AG04449 (cell line): ENCODE measurements at regions not wholly inside any gene's neighbourhood (a gene's known extent, or its start where the extent isn't known, plus 50 kb on each side); places are given as distances from the start of the nearest gene placed in this dataset.
"Not testable (repeated sequence)": the region's sequence is repeated elsewhere in the genome, so short reads cannot be mapped to it uniquely, and the experiment has no call there.

Experiments
- CTCF ChIA-PET: fragments of 350-600 bp; formaldehyde crosslinking; extraction: SDS; loops from one replicate; lab custom pipeline; 2021; ENCODE audit warnings: antibody characterized with exemption; lab: Yijun Ruan, JAX
- POLR2A ChIA-PET: fragments of 400-600, 350-600 bp; formaldehyde crosslinking; extraction: SDS; loops from one replicate; lab custom pipeline; 2020; ENCODE audit warnings: antibody characterized with exemption, inconsistent platforms; lab: Yijun Ruan, JAX
- DNase-seq: peaks from one replicate; pipeline ENCODE4 v3.0.0-alpha.2; 2010; ENCODE audit warnings: low read depth, low spot score
- H3K4me3 ChIP-seq: 2 replicates; pipeline ENCODE4 v1.5.1; 2011; ENCODE audit warnings: low read depth, mild to moderate bottlenecking, control low read depth, low read length
- TF ChIP-seq, protein P1 (sequence below): IDR thresholded peaks from one replicate; pipeline ENCODE4 v1.5.1; 2011; ENCODE audit warnings: mild to moderate bottlenecking, moderate library complexity, low read length, control low read depth, inconsistent platforms; ENCODE audit not compliant: insufficient read depth; ENCODE audit errors: missing control alignments

DNA sequence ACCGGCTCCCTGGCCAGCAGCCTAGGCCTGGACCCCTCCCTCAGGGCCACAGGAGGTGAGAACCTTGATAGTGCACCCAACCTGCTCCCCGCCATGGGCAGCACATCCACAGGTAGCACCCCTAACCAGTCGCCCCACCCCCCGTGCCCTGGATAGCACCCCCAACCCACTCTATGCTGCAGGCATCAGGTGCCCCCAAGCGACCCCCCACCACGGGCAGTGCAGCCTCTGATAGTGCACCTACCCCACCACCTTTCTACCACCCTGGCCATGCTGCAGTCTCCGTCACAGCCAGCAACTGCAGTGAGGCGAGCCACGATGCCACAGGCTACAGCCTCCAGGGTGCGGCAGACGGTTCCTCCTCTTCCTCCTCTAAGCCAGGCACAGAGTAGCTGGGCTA is 55.6 kb downstream of the SOWAHC start:
- no peak for DNase-seq
- ChIA-PET POLR2A (no interaction called here), CTCF (no interaction called here)
- TF ChIP-seq, protein P1, sequence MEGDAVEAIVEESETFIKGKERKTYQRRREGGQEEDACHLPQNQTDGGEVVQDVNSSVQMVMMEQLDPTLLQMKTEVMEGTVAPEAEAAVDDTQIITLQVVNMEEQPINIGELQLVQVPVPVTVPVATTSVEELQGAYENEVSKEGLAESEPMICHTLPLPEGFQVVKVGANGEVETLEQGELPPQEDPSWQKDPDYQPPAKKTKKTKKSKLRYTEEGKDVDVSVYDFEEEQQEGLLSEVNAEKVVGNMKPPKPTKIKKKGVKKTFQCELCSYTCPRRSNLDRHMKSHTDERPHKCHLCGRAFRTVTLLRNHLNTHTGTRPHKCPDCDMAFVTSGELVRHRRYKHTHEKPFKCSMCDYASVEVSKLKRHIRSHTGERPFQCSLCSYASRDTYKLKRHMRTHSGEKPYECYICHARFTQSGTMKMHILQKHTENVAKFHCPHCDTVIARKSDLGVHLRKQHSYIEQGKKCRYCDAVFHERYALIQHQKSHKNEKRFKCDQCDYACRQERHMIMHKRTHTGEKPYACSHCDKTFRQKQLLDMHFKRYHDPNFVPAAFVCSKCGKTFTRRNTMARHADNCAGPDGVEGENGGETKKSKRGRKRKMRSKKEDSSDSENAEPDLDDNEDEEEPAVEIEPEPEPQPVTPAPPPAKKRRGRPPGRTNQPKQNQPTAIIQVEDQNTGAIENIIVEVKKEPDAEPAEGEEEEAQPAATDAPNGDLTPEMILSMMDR, result no peak
- H3K4me3 ChIP-seq, result no peak overlapping the region

DNA sequence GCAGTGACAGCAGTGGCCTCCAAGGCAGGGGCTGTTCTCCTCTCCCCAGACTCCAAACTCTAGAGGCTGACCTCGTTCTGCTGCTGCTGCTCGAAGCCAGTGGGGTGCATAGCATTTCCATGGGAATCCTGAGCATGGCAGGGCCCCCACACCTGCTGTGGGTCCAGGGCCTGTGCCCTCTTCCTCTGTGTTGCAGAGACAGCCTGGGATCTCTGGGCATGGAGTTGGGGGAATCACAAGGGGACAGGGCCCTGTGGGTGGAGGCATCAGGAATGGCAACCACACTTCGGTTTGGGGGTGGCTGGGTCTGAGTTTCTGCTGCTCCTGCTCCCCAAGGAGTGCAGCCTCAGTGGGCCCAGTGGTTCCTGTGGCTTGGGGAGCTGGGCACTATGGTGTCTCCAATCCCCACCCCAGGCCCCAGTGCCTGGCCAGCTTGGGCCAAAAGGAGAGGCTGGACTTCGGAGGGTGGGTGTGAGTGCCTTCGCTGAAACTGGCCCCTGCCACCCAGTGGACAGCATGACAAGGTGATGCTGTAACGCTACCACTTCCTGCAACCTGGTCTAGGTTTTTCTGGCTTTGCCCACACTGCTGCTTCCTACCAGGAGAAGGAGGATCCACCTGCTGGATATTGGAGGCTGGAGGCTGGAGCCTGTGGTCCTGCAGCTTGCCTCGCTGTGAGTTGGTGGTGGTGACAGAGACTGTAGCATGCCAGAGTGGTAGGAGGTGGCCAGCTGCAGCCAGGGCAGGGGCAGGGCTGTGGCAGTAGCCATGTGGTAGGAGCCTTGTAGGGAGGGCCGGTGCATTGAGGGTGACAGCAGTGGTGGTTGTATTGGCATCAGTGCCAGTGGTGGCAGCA is 56.6 kb downstream of the SOWAHC start:
- CTCF ChIA-PET, result no interaction called here
- POLR2A ChIA-PET, result no interaction called here
- DNase-seq, result no peak

DNA sequence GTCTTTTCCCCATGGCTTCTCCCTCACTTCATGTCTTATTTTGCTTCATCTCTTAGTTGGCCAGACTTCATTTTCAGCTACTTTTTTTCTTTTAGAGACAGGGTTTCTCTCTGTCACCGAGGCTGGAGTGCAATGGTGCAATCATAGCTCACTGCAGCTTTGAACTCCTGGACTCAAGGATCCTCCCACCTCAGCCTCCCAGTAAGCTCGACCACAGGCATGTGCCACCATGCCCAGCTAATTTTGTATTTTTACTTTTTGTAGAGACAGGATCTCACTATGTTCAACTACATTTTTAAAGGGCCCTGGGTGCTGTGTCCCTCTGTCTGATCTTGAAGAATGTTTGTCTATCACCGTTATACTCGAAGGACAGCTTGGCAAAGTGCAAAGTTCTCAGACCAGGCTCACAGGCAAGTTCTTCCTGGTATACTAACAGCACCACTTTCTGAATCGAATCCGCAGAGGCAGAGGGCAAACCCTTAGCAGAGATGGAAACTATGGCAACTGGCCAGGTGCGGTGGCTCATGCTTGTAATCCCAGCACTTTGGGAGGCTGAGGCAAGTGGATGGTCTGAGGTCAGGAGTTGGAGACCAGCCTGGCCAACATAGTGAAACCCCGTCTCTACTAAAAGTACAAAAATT is 60.9 kb downstream of the SOWAHC start:
- ChIA-PET POLR2A (no interaction called here), CTCF (interaction anchor here (1.1 kb wide), 1 partner anchor 130 kb away, joined by 3 read pairs; no protein-coding TSS in a partner anchor)
- TF ChIP-seq, protein P1, result no peak

More for the DNA sequence above, 56.6 kb downstream of the SOWAHC start:
- H3K4me3 ChIP-seq, result no peak overlapping the region
- TF ChIP-seq, protein P1, result no peak

DNA sequence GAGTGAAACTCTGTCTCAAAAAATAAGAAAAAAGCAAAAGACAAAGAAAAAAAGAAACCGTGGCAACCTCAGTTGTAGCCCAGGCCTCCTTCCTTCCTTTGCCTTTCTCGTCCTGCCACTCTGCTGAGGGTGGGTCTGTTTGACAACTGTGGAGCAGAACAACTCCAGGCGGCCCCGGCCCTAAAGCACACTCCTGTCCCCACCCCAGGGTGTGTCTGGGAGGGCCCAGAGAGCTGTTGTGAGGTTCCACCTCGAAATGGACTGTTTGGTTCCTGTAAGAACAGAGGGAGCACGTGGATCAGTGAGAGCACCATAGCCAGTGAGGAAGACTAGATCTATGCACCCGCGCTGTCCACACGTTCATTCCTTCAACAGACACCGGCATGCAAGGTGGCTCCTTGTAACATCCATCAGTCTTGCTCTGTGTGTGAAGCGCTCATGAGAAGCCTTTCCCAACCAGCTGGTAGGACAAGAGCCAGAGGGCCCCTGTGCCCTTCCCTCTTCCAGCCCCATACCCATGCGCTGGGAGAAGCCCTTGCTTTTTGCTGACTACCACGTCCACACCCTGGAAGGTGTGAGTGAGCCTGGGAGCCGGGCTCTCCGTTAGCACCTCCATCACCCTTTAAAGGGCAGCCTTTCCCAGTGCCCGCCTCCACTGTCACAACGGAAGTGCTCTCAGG is 61.6 kb downstream of the SOWAHC start:
- no peak for DNase-seq
- H3K4me3 ChIP-seq, result no peak overlapping the region
- ChIA-PET CTCF (interaction anchor here (1.1 kb wide), 1 partner anchor 131 kb away, joined by 3 read pairs; no protein-coding TSS in a partner anchor), POLR2A (no interaction called here)
- TF ChIP-seq, protein P1, result no peak

More for the DNA sequence above, 60.9 kb downstream of the SOWAHC start:
- no peak for DNase-seq
- no peak overlapping the region for H3K4me3 ChIP-seq

DNA sequence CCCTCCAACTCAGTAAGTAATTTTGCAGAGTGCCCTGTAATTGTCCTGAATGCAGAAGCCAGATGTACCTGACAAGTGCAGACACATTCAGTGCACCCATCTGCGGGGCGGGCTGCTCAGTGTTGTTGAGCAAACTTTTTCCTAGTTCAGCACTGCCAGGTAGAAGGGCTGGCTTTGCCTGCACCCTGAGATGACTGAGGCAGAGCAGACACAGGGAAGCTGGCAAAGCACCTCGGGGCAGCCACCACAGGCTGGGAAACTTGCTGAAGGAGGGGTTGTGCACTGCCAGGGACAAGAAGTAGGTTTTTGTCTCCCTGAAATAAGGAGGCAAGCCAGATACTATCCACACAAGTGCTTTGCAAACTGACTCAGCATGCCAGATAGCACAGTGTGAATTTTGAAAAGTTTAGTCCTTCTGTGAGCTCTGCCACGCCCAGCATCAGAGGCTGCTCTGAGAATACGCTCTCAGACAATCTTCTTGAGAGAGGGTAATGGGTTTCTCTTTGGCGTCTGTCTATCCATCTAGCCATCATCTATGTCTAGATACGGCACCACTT is 62.3 kb downstream of the SOWAHC start:
- POLR2A ChIA-PET, result no interaction called here
- DNase-seq, result no peak
- TF ChIP-seq, protein P1, result no peak
- CTCF ChIA-PET, result no interaction called here
- H3K4me3 ChIP-seq, result no peak overlapping the region

DNA sequence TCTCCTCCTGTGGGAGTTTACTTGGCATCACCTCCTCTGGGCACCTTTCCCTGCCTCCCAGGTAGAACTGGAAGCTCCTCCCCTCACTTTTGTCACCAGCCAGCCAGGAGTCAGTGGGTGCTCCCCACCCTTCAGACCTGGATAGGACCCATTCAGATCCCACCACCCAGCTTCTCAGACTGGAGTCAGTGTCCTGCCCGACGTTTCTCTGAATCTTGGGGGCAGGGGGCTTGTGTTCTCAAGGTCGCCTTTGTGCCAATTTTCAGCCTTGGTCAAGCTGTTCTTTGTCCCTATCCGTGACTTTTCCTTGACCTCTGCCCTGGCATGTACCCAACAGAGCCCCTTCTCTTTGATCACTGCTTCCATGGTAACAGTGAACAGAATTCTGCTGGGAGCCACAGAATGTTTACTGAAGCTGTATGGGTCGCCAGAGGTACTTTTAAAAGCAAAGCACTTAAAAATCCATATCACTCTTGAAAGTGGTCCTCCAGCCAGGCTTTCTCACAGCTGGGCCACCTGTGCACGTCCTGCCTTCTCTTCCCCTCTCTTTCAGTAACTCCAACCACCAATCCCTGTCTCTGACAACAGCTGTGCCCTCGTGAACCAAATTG is 63.1 kb downstream of the SOWAHC start:
- DNase-seq, POLR2A ChIA-PET, H3K4me3 ChIP-seq, CTCF ChIA-PET: not testable (repeated sequence)
